Mesodermal cell (in vitro differentiated cells): ENCODE measurements at regions not wholly inside any gene's neighbourhood (a gene's known extent, or its start where the extent isn't known, plus 50 kb on each side); places are given as distances from the start of the nearest gene placed in this dataset.

Source experiments
- H3K27ac ChIP-seq: 2 replicates; pipeline ENCODE4 v1.7.0; 2013; ENCODE audit warnings: mild to moderate bottlenecking, low read depth, low read length, moderate library complexity; ENCODE audit not compliant: severe bottlenecking
- H3K36me3 ChIP-seq: 2 replicates; pipeline ENCODE4 v1.7.1; 2013; ENCODE audit warnings: mild to moderate bottlenecking, low read length, moderate library complexity; ENCODE audit not compliant: control insufficient read depth, insufficient read depth
- H3K4me1 ChIP-seq: one replicate; pipeline ENCODE4 v1.7.1; 2013; ENCODE audit warnings: mild to moderate bottlenecking, low read length; ENCODE audit not compliant: insufficient read depth, control insufficient read depth, poor library complexity, severe bottlenecking
- H3K4me3 ChIP-seq: 2 replicates; pipeline ENCODE4 v1.7.0; 2013; ENCODE audit warnings: low read length, control low read depth, mild to moderate bottlenecking; ENCODE audit not compliant: insufficient read depth, poor library complexity, severe bottlenecking; ENCODE audit errors: extremely low read depth
- H3K9me3 ChIP-seq: 2 replicates; pipeline ENCODE4 v1.7.1; 2013; ENCODE audit warnings: mild to moderate bottlenecking, low read length, moderate library complexity; ENCODE audit not compliant: control insufficient read depth
- WGBS, 2 experiments: methylation state at CpG; one replicate each; pipeline ENCODE4 v1.1.5; 2013; ENCODE audit warnings: missing lambda C conversion rate in 2 of 2; ENCODE audit not compliant: insufficient coverage in 2 of 2; 5-methylcytosine and 5-hydroxymethylcytosine counted together

- WGBS, 2 experiments = 10 to 12% methylated on average over 5 of the region's 6 CpGs
- H3K4me3 ChIP-seq = no peak overlapping the region
- H3K36me3 ChIP-seq = no peaks in the 10 kb centered on the region
- no peaks in the 10 kb centered on the region for H3K4me1 ChIP-seq
- H3K9me3 ChIP-seq = peaks cover 6% of the 10 kb centered on the region
- H3K27ac ChIP-seq = no peak overlapping the region
These were observed 302.9 kb upstream of the PODXL start for GRCh38 chr7:131859147-131859821.

GRCh38 chr7:131858611-131859010 lies 302.2 kb upstream of the PODXL start:
- Histone ChIP-seq H3K4me3 (no peak overlapping the region), H3K27ac (no peak overlapping the region), H3K9me3 (peaks cover 6% of the 10 kb centered on the region), H3K36me3 (no peaks in the 10 kb centered on the region), H3K4me1 (no peaks in the 10 kb centered on the region)
- 20 to 33% methylated on average over 1 to 2 of the region's 2 CpGs for WGBS, 2 experiments

DNA sequence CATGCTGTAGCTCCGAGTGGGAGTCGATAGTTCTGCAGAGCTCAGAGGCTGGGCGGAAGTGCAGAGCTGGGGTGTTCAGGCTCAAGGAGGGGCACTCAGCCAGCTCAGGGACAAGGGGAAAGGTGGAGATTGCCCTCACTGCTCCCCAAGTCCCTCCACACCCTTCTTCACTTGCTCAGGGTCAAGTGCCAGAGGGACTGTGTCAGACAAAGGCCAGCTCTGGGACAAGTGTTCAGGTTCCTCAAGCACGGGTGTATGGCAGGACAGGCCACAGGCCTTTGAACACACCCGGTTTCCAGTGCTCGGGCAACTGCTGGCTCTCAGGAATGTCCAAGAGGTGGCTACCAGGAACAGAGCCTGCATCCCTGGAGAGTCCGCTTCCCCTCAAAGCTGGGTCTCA lies 293.0 kb upstream of the PODXL start:
- 91 to 97% methylated on average over 5 to 7 of the region's 7 CpGs for WGBS, 2 experiments
- peaks cover 2% of the 10 kb centered on the region for H3K9me3 ChIP-seq
- no peak overlapping the region for H3K4me3 ChIP-seq
- H3K36me3 ChIP-seq = no peaks in the 10 kb centered on the region
- no peaks in the 10 kb centered on the region for H3K4me1 ChIP-seq
- H3K27ac ChIP-seq = no peak overlapping the region

- H3K9me3 ChIP-seq = no peaks in the 10 kb centered on the region
- H3K27ac ChIP-seq = no peak overlapping the region
- H3K4me1 ChIP-seq = no peaks in the 10 kb centered on the region
- WGBS, 2 experiments = 64 to 67% methylated on average over 4 of the region's 7 CpGs
- H3K36me3 ChIP-seq = no peaks in the 10 kb centered on the region
- no peak overlapping the region for H3K4me3 ChIP-seq
These were observed 291.6 kb upstream of the PODXL start for GRCh38 chr7:131848033-131848432.

- H3K27ac ChIP-seq = no peak overlapping the region
- no peak overlapping the region for H3K4me3 ChIP-seq
- no peaks in the 10 kb centered on the region for H3K36me3 ChIP-seq
- H3K9me3 ChIP-seq = no peaks in the 10 kb centered on the region
- H3K4me1 ChIP-seq = no peaks in the 10 kb centered on the region
- 87 to 100% methylated on average over 4 to 7 of the region's 8 CpGs for WGBS, 2 experiments
These were observed 289.3 kb upstream of the PODXL start for GRCh38 chr7:131845573-131846314.

DNA sequence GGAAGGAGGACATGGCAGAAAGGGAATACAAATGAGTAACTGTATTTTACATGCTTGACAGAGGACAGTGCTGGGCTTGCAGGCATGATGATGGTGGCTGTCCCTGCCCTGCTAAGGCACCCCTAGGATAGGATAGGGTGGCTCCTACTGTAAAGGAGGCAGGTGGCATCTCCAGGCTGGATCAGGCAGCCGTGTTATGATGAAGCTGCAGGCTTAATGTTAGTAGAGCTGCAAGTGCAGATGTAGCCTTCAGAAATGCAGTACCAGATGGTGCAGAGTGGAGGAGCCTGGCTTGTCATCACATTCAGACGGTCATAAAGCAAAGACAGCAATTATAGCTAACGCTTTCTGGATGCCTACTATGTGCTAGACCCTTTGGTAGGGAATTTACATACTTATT lies 287.9 kb upstream of the PODXL start:
- Histone ChIP-seq H3K4me3 (no peak overlapping the region), H3K36me3 (no peaks in the 10 kb centered on the region), H3K4me1 (no peaks in the 10 kb centered on the region), H3K27ac (no peak overlapping the region), H3K9me3 (no peaks in the 10 kb centered on the region)
- WGBS, 2 experiments = 67 to 100% methylated on average over 1 of the region's 3 CpGs

- Histone ChIP-seq H3K27ac (no peak overlapping the region), H3K9me3 (no peaks in the 10 kb centered on the region), H3K4me3 (no peak overlapping the region), H3K36me3 (no peaks in the 10 kb centered on the region), H3K4me1 (no peaks in the 10 kb centered on the region)
- 83 to 88% methylated on average over 10 of the region's 10 CpGs for WGBS, 2 experiments
These were observed 287.5 kb upstream of the PODXL start for GRCh38 chr7:131843898-131844331.

GRCh38 chr7:131839967-131840690 lies 283.7 kb upstream of the PODXL start:
- no peaks in the 10 kb centered on the region for H3K4me1 ChIP-seq
- no peak overlapping the region for H3K27ac ChIP-seq
- H3K36me3 ChIP-seq = no peaks in the 10 kb centered on the region
- H3K4me3 ChIP-seq = no peak overlapping the region
- 93 to 94% methylated on average over 4 of the region's 4 CpGs for WGBS, 2 experiments
- H3K9me3 ChIP-seq = no peaks in the 10 kb centered on the region

GRCh38 chr7:131836733-131837132 lies 280.3 kb upstream of the PODXL start:
- WGBS, 2 experiments = 38 to 59% methylated on average over 1 to 2 of the region's 2 CpGs
- Histone ChIP-seq H3K27ac (no peak overlapping the region), H3K36me3 (no peaks in the 10 kb centered on the region), H3K4me3 (no peak overlapping the region), H3K9me3 (no peaks in the 10 kb centered on the region), H3K4me1 (no peaks in the 10 kb centered on the region)

DNA sequence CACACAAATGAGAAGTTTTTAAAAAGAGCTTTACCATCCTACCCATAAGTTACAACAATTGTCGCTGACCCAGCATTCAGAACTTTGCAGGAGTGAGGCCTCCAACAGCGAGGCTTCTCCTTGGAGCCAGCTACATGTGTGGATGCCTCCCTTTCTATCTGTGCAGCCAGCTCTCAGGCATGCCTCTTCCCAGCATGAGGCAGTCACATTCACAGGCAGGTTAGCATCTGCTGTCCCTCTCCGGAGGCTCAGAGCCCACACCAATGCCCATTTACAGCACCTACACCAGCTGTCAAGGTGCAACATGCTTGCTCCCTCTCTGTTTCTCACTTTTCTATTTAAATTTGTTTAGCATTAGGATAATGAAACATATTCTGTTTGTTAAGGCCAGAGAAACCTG lies 278.7 kb upstream of the PODXL start:
- Histone ChIP-seq H3K27ac (no peak overlapping the region), H3K4me3 (no peak overlapping the region), H3K4me1 (peaks cover 5% of the 10 kb centered on the region), H3K9me3 (no peaks in the 10 kb centered on the region), H3K36me3 (no peaks in the 10 kb centered on the region)
- 75 to 85% methylated on average over 2 to 3 of the region's 3 CpGs for WGBS, 2 experiments
